KMS-11 (cell line): ENCODE measurements at regions not wholly inside any gene's neighbourhood (a gene's known extent, or its start where the extent isn't known, plus 50 kb on each side); places are given as distances from the start of the nearest gene placed in this dataset.
A peak's percentile ranks its signal among the peaks of the same experiment; 100 is the strongest.

Experiments
- H2AFZ ChIP-seq: fragments of 200-600 bp; sonication (generic); 2 replicates; pipeline ENCODE4 v1.6.1; 2016; ENCODE audit warnings: antibody characterized with exemption, mixed run types, low read depth
- H3K27ac ChIP-seq: fragments of 200-600 bp; sonication (generic); 2 replicates; pipeline ENCODE4 v1.6.1; 2016; ENCODE audit warnings: mild to moderate bottlenecking, mixed run types
- H3K27me3 ChIP-seq: fragments of 200-600 bp; sonication (generic); 2 replicates; pipeline ENCODE4 v1.6.1; 2017; ENCODE audit warnings: mild to moderate bottlenecking, low read depth, mixed run types, moderate library complexity; ENCODE audit not compliant: insufficient read depth
- H3K36me3 ChIP-seq: fragments of 200-600 bp; sonication (generic); 2 replicates; pipeline ENCODE4 v1.6.1; 2017; ENCODE audit warnings: mild to moderate bottlenecking, mixed run types; ENCODE audit not compliant: insufficient read depth
- H3K4me1 ChIP-seq: fragments of 200-600 bp; sonication (generic); 2 replicates; pipeline ENCODE4 v1.6.1; 2016; ENCODE audit warnings: mild to moderate bottlenecking, low read depth, mixed run types; ENCODE audit not compliant: poor library complexity, severe bottlenecking
- H3K4me2 ChIP-seq: fragments of 200-600 bp; sonication (generic); 2 replicates; pipeline ENCODE4 v1.7.0; 2016; ENCODE audit warnings: mild to moderate bottlenecking, mixed run types
- H3K4me3 ChIP-seq: fragments of 200-600 bp; sonication (generic); IDR thresholded peaks from 2 replicates; pipeline ENCODE4 v1.6.1; 2017; ENCODE audit warnings: low read depth, low read length, mixed read lengths; ENCODE audit not compliant: insufficient read depth
- H3K79me2 ChIP-seq: fragments of 200-600 bp; sonication (generic); 2 replicates; pipeline ENCODE4 v1.6.1; 2016; ENCODE audit warnings: low read depth, mixed run types; ENCODE audit not compliant: insufficient read depth
- H3K9ac ChIP-seq: fragments of 200-600 bp; sonication (generic); 2 replicates; pipeline ENCODE4 v1.6.1; 2016; ENCODE audit warnings: mild to moderate bottlenecking, mixed run types
- H4K20me1 ChIP-seq: fragments of 200-600 bp; sonication (generic); 2 replicates; pipeline ENCODE4 v1.6.1; 2016; ENCODE audit warnings: mild to moderate bottlenecking, mixed run types; ENCODE audit not compliant: insufficient read depth
- CTCF ChIP-seq: fragments of 200-600 bp; sonication (generic); conservative IDR thresholded peaks from 2 replicates; pipeline ENCODE4 v1.6.1; 2017; ENCODE audit warnings: low read depth, mild to moderate bottlenecking, antibody characterized with exemption, low read length, moderate library complexity, mixed read lengths

DNA sequence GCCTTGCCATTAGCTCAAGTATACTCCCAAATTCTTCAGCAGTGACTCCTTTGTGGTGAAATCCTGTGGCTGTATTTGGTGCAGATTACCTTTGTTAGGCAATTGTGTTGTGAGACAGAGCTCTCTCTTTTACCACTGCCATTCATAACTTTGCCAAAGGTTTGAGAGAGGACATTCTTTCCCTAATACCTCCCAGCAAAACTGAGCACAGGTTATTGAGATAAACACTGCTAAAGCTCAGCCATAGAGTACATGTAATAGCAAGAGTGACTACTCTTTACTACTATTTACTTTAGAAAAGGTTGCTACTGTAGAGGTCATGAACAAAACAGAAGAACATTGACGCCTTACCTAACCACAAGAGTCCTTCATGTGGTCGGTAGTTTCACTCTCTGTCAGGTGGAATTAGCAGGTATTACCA lies 514.0 kb upstream of the ADAMTS5 start:
- no peak overlapping the region for H3K4me3 ChIP-seq
- no peaks in the 10 kb centered on the region for H4K20me1 ChIP-seq
- H3K27ac ChIP-seq, result no peak overlapping the region
- no peak for TF ChIP-seq CTCF
- no peak overlapping the region for H3K9ac ChIP-seq
- peaks cover 15% of the 10 kb centered on the region for H3K4me1 ChIP-seq
- H3K79me2 ChIP-seq, result no peaks in the 10 kb centered on the region
- H3K36me3 ChIP-seq, result 0 out of 2 replicates have a peak, but pooled peaks cover 3% of the 10 kb centered on the region
- no peaks in the 10 kb centered on the region for H3K27me3 ChIP-seq
- peak overlapping the region; percentile 9; the same call in 1 of the 2 replicates for H3K4me2 ChIP-seq
- no peak overlapping the region for H2AFZ ChIP-seq

GRCh38 chr21:27477296-27477695 lies 510.4 kb upstream of the ADAMTS5 start:
- Histone ChIP-seq H3K4me2 (no peak overlapping the region), H2AFZ (no peak overlapping the region), H3K36me3 (no peaks in the 10 kb centered on the region), H3K4me1 (peaks cover 15% of the 10 kb centered on the region), H4K20me1 (no peaks in the 10 kb centered on the region), H3K27ac (no peak overlapping the region), H3K27me3 (no peaks in the 10 kb centered on the region), H3K9ac (no peak overlapping the region), H3K4me3 (no peak overlapping the region), H3K79me2 (no peaks in the 10 kb centered on the region)
- no peak for TF ChIP-seq CTCF

DNA sequence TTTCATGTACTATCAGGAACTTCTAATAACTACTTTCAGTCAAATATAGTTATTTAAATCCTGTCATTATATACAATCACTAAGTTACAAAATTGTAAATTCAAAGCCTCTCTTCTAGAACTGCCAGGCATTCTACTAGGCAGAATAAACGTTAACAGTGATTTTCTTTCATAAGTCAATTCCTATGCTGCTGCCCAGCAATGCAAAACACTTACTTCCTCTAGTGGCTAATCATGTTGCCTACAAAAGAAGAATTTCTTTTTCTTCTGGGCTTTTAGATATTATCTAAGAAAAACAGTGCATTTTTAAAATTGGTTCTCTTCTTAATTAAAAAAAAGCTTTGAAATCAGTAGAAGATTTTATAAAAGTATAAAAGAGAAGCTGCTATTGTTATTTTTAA lies 509.8 kb upstream of the ADAMTS5 start:
- no peak overlapping the region for H2AFZ ChIP-seq
- no peak overlapping the region for H3K4me2 ChIP-seq
- H3K36me3 ChIP-seq, result no peaks in the 10 kb centered on the region
- no peak for TF ChIP-seq CTCF
- H3K9ac ChIP-seq, result no peak overlapping the region
- H4K20me1 ChIP-seq, result no peaks in the 10 kb centered on the region
- no peak overlapping the region for H3K4me3 ChIP-seq
- no peaks in the 10 kb centered on the region for H3K79me2 ChIP-seq
- no peak overlapping the region for H3K27ac ChIP-seq
- H3K4me1 ChIP-seq, result peaks cover 13% of the 10 kb centered on the region
- H3K27me3 ChIP-seq, result no peaks in the 10 kb centered on the region

GRCh38 chr21:27475363-27475955 lies 508.6 kb upstream of the ADAMTS5 start:
- no peaks in the 10 kb centered on the region for H3K36me3 ChIP-seq
- H3K27ac ChIP-seq, result no peak overlapping the region
- no peaks in the 10 kb centered on the region for H3K79me2 ChIP-seq
- no peak for TF ChIP-seq CTCF
- H3K27me3 ChIP-seq, result no peaks in the 10 kb centered on the region
- no peak overlapping the region for H3K4me2 ChIP-seq
- H3K9ac ChIP-seq, result no peak overlapping the region
- H2AFZ ChIP-seq, result no peak overlapping the region
- no peak overlapping the region for H3K4me3 ChIP-seq
- peaks cover under 1% of the 10 kb centered on the region for H3K4me1 ChIP-seq
- no peaks in the 10 kb centered on the region for H4K20me1 ChIP-seq
